ENCODE measurements at regions not wholly inside any gene's neighbourhood (a gene's known extent, or its start where the extent isn't known, plus 50 kb on each side); places are given as distances from the start of the nearest gene placed in this dataset.
"Not testable (repeated sequence)": the region's sequence is repeated elsewhere in the genome, so short reads cannot be mapped to it uniquely, and the experiment has no call there.

- no peak overlapping the region for H3K4me2 ChIP-seq
- TF ChIP-seq POLR2A (IDR thresholded peaks at IDR 0.05; ENCODE audit: low read length) (no peak), BCL3 (IDR thresholded peaks at IDR 0.05) (no peak), MAZ (IDR thresholded peaks at IDR 0.05; ENCODE audit: borderline replicate concordance, low read depth, low read length) (no peak), RNF2 (IDR thresholded peaks at IDR 0.05; ENCODE audit: borderline replicate concordance, low read depth) (no peak), TFCP2L1 (CRISPR knock-in tag; IDR thresholded peaks at IDR 0.05) (no peak), HES2 (IDR thresholded peaks at IDR 0.05) (no peak), CBX2 (IDR thresholded peaks at IDR 0.05; ENCODE audit: borderline replicate concordance, low read depth) (no peak), ATOH8 (CRISPR knock-in tag; IDR thresholded peaks at IDR 0.05; ENCODE audit: low read depth) (no peak), EHF (CRISPR knock-in tag; IDR thresholded peaks at IDR 0.05) (no peak), CHD2 (IDR thresholded peaks at IDR 0.05; ENCODE audit: low read length, partially characterized antibody) (no peak), ZSCAN20 (CRISPR knock-in tag; IDR thresholded peaks at IDR 0.05) (no peak), BHLHE40 (IDR thresholded peaks at IDR 0.05; ENCODE audit: low read depth, low read length) (no peak), HOXB5 (CRISPR knock-in tag; IDR thresholded peaks at IDR 0.05) (no peak), HOXB13 (CRISPR knock-in tag; IDR thresholded peaks at IDR 0.05; ENCODE audit: low read depth) (no peak), GATA3 (IDR thresholded peaks at IDR 0.05; ENCODE audit: borderline replicate concordance) (no peak), HDAC2 (IDR thresholded peaks at IDR 0.05) (no peak), FOSL2 (IDR thresholded peaks at IDR 0.05) (no peak), FOSL2 (CRISPR knock-in tag; IDR thresholded peaks at IDR 0.05) (no peak)
- TF ChIP-seq, protein P1, sequence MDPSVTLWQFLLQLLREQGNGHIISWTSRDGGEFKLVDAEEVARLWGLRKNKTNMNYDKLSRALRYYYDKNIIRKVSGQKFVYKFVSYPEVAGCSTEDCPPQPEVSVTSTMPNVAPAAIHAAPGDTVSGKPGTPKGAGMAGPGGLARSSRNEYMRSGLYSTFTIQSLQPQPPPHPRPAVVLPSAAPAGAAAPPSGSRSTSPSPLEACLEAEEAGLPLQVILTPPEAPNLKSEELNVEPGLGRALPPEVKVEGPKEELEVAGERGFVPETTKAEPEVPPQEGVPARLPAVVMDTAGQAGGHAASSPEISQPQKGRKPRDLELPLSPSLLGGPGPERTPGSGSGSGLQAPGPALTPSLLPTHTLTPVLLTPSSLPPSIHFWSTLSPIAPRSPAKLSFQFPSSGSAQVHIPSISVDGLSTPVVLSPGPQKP (IDR thresholded peaks at IDR 0.05; ENCODE audit: low read depth, low read length) = no peak
- no peaks in the 10 kb centered on the region for H3K9me3 ChIP-seq
- ChIA-PET CTCF (no interaction called here), POLR2A (no interaction called here)
- FAIRE-seq (no peak), ATAC-seq (no peak), DNase-seq (ENCODE audit: low read depth in 1 of 2, low spot score in 1 of 2) (no peak)
- H3K4me1 ChIP-seq = no peaks in the 10 kb centered on the region
- H3K27ac ChIP-seq = no peak overlapping the region
- H3K4me3 ChIP-seq = no peak overlapping the region
- 3% methylated on average over 2 of the region's 2 CpGs for WGBS (ENCODE audit: missing lambda C conversion rate)
Observed at GRCh38 chrX:23515028-23515427, 152.3 kb upstream of the PRDX4 start.

DNA sequence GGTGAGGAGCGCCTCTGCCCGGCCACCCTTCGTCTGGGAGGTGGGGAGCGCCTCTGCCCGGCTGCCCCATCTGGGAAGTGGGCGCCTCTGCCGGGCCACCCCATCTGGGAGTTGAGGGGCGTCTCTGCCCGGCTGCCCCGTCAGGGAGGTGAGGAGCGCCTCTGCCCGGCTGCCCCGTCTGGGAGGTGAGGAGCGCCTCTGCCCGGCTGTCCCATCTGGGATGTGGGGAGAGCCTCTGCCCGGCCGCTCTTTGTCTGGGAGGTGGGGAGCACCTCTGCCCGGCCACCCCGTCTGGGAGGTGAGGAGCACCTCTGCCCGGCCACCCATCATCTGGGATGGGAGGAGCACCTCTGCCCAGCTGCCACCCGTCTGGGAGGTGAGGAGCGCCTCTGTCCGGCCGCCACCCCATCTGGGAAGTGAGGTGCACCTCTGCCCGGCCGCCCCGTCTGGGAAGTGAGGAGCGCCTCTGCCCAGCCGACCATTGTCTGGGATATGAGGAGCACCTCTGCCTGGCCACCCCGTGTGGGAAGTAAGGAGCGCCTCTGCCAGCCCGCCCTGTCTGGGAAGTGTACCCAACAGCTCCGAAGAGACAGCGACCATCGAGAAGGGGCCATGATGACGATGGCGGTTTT, 144.2 kb upstream of the PRDX4 start:
- POLR2A ChIA-PET; H3K4me3 ChIP-seq; H3K4me1 ChIP-seq; H3K4me2 ChIP-seq; ATAC-seq; DNase-seq (ENCODE audit: low read depth in 1 of 2, low spot score in 1 of 2); H3K9me3 ChIP-seq; H3K27ac ChIP-seq; FAIRE-seq; CTCF ChIA-PET: not testable (repeated sequence)
- WGBS (ENCODE audit: missing lambda C conversion rate) = 69% methylated on average over 8 of the region's 37 CpGs

GRCh38 chrX:23524467-23524866, 142.8 kb upstream of the PRDX4 start:
- Histone ChIP-seq H3K4me3 (no peak overlapping the region), H3K4me1 (no peaks in the 10 kb centered on the region), H3K27ac (no peak overlapping the region), H3K4me2 (no peak overlapping the region), H3K9me3 (no peaks in the 10 kb centered on the region)
- WGBS (ENCODE audit: missing lambda C conversion rate) = 42% methylated on average over 5 of the region's 5 CpGs
- ATAC-seq = no peak
- TF ChIP-seq BHLHE40 (IDR thresholded peaks at IDR 0.05; ENCODE audit: low read depth, low read length) (no peak), POLR2AphosphoS2 (conservative IDR thresholded peaks at IDR 0.05; ENCODE audit: low read length) (no peak), ATOH8 (CRISPR knock-in tag; IDR thresholded peaks at IDR 0.05; ENCODE audit: low read depth) (no peak), NR3C1 (IDR thresholded peaks at IDR 0.05) (no peak)
- ChIA-PET CTCF (interaction anchor here (0.7 kb wide), 1 partner anchor 21 kb away, joined by 3 read pairs; no protein-coding TSS in a partner anchor), POLR2A (no interaction called here)
- no peak for FAIRE-seq
- no peak for DNase-seq (ENCODE audit: low read depth in 1 of 2, low spot score in 1 of 2)

All from A549 (cell line).